GM11168 (cell line): ENCODE measurements at regions not wholly inside any gene's neighbourhood (a gene's known extent, or its start where the extent isn't known, plus 50 kb on each side); places are given as distances from the start of the nearest gene placed in this dataset.

Experiments
- in situ Hi-C: fragments of 300-500 bp; cut with MboI; formaldehyde crosslinking; loops from one replicate; pipeline ENCODE4 v1.12.0; 2022; ENCODE audit warnings: low sequenced_read_pairs; ENCODE audit not compliant: unreplicated experiment

GRCh38 chr6:81832304-81832703, 79.8 kb upstream of the TENT5A start:
- in situ Hi-C loops: no loop called here

- in situ Hi-C loops: no loop called here
Observed at GRCh38 chr6:81831274-81831673, 78.8 kb upstream of the TENT5A start.

GRCh38 chr6:81826784-81827183, 74.3 kb upstream of the TENT5A start:
- in situ Hi-C loops: no loop called here

- in situ Hi-C loops: no loop called here
Observed at GRCh38 chr6:81822568-81822967, 70.1 kb upstream of the TENT5A start.

- in situ Hi-C loops: no loop called here
Observed at GRCh38 chr6:81821449-81821848, 69.0 kb upstream of the TENT5A start.

- in situ Hi-C loops: no loop called here
Observed at GRCh38 chr6:81820980-81821379, 68.5 kb upstream of the TENT5A start.

- in situ Hi-C loops: no loop called here
Observed at GRCh38 chr6:81820422-81820821, 67.9 kb upstream of the TENT5A start.

GRCh38 chr6:81819767-81820166, 67.3 kb upstream of the TENT5A start:
- in situ Hi-C loops: no loop called here

GRCh38 chr6:81818901-81819361, 66.5 kb upstream of the TENT5A start:
- in situ Hi-C loops: no loop called here

GRCh38 chr6:81816380-81816779, 63.9 kb upstream of the TENT5A start:
- in situ Hi-C loops: no loop called here

GRCh38 chr6:81814370-81815076, 62.0 kb upstream of the TENT5A start:
- in situ Hi-C loops: no loop called here

- in situ Hi-C loops: no loop called here
Observed at GRCh38 chr6:81813305-81813704, 60.8 kb upstream of the TENT5A start.

- in situ Hi-C loops: no loop called here
Observed at GRCh38 chr6:81812401-81812800, 59.9 kb upstream of the TENT5A start.

GRCh38 chr6:81808851-81809570, 56.5 kb upstream of the TENT5A start:
- in situ Hi-C loops: no loop called here

GRCh38 chr6:81806793-81807565, 54.5 kb upstream of the TENT5A start:
- in situ Hi-C loops: no loop called here

- in situ Hi-C loops: no loop called here
Observed at GRCh38 chr6:81802356-81802755, 49.9 kb upstream of the TENT5A start.
